HFFc6 (cell line): ENCODE measurements at regions not wholly inside any gene's neighbourhood (a gene's known extent, or its start where the extent isn't known, plus 50 kb on each side); places are given as distances from the start of the nearest gene placed in this dataset.
A peak's percentile ranks its signal among the peaks of the same experiment; 100 is the strongest.

Source experiments
- DNase-seq: peaks from one replicate; pipeline ENCODE4 v3.0.0-alpha.2; 2018
- H3K27ac Mint-ChIP-seq: 2 replicates; pipeline ENCODE4 v1.8.0; 2020; ENCODE audit warnings: mild to moderate bottlenecking, mixed read lengths
- H3K27me3 Mint-ChIP-seq: 2 replicates; pipeline ENCODE4 v1.8.0; 2021; ENCODE audit warnings: mild to moderate bottlenecking, moderate library complexity, mixed read lengths; ENCODE audit not compliant: insufficient read depth
- H3K36me3 Mint-ChIP-seq: 2 replicates; pipeline ENCODE4 v1.8.0; 2021; ENCODE audit warnings: low read depth, mixed read lengths
- H3K4me1 Mint-ChIP-seq: 2 replicates; pipeline ENCODE4 v1.8.0; 2020; ENCODE audit warnings: low read depth, mixed read lengths
- H3K4me3 Mint-ChIP-seq: 2 replicates; pipeline ENCODE4 v1.8.0; 2020; ENCODE audit warnings: mild to moderate bottlenecking, moderate library complexity, mixed read lengths
- H3K9me3 Mint-ChIP-seq: 2 replicates; pipeline ENCODE4 v1.8.0; 2020; ENCODE audit warnings: mild to moderate bottlenecking, mixed read lengths
- CTCF ChIP-seq: fragments of 200-600 bp; sonication (generic); IDR thresholded peaks from 2 replicates; pipeline ENCODE4 v1.5.0; 2021; ENCODE audit warnings: antibody characterized with exemption, mild to moderate bottlenecking

GRCh38 chr17:77767148-77767547 lies 191.4 kb upstream of the TNRC6C start:
- no peak for TF ChIP-seq CTCF
- no peak overlapping the region for H3K4me3 Mint-ChIP-seq
- H3K9me3 Mint-ChIP-seq, result no peaks in the 10 kb centered on the region
- no peaks in the 10 kb centered on the region for H3K36me3 Mint-ChIP-seq
- peaks cover 36% of the 10 kb centered on the region for H3K27me3 Mint-ChIP-seq
- no peak for DNase-seq
- no peak overlapping the region for H3K27ac Mint-ChIP-seq
- H3K4me1 Mint-ChIP-seq, result peaks cover 6% of the 10 kb centered on the region

DNA sequence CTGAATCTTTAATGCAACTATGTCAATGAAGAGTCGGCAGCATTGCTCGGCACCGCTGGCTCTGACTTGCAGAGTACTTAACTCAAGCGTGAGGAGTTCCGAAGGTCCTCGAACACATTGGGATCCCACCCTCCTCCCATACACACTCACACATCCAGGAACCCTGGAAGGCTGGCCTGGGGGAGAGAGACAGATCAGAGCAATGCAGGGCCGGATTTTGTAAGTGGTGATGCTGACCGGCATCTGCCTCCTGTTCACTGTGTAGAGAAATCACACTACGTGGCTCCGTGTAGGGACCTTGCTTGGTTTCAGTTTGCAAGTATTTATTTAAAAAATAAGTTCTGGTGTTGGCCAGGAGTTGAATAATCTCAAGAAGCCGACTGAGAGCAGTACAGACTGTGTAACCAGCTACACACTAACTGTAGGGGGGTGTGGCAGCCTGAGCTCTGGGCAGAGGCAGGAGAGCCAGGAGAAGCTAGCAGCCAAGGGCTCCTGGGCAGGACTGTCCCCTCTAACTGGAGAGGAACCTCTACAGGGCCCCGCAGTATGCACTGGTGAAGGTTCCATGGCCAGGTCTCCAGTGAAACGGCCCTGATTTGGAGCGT lies 190.2 kb upstream of the TNRC6C start:
- Mint-ChIP-seq H3K36me3 (no peaks in the 10 kb centered on the region), H3K9me3 (no peaks in the 10 kb centered on the region), H3K27ac (no peak overlapping the region), H3K4me1 (peaks cover 6% of the 10 kb centered on the region), H3K27me3 (peaks cover 40% of the 10 kb centered on the region), H3K4me3 (no peak overlapping the region)
- TF ChIP-seq CTCF, result no peak
- no peak for DNase-seq

DNA sequence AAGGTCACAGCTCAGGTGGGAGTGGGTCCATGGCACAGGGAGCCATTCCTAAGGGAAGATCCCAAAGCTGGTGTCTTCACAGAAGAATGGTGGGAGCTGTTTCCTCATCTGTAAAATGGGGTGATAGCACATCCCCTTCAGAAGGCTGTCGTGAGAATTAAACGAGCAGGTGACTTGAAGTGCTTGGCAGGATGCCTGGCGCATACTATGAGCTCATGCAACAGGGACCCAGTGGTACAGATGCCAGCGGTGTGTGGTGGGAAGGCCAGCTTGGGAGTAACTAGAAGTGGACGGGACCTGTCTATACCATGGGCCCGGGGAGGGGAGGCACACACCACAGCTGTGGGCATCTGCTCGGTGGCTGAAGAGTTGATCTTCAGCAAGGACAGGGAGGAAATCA lies 189.3 kb upstream of the TNRC6C start:
- TF ChIP-seq CTCF, result no peak
- Mint-ChIP-seq H3K9me3 (no peaks in the 10 kb centered on the region), H3K4me1 (peaks cover 6% of the 10 kb centered on the region), H3K27me3 (peaks cover 42% of the 10 kb centered on the region), H3K27ac (no peak overlapping the region), H3K36me3 (no peaks in the 10 kb centered on the region), H3K4me3 (no peak overlapping the region)
- no peak for DNase-seq

- H3K4me1 Mint-ChIP-seq, result peaks cover 6% of the 10 kb centered on the region
- H3K27ac Mint-ChIP-seq, result no peak overlapping the region
- no peaks in the 10 kb centered on the region for H3K9me3 Mint-ChIP-seq
- TF ChIP-seq CTCF, result no peak
- H3K4me3 Mint-ChIP-seq, result no peak overlapping the region
- no peaks in the 10 kb centered on the region for H3K36me3 Mint-ChIP-seq
- H3K27me3 Mint-ChIP-seq, result peaks cover 42% of the 10 kb centered on the region
- no peak for DNase-seq
Observed at GRCh38 chr17:77769762-77770161, 188.7 kb upstream of the TNRC6C start.

DNA sequence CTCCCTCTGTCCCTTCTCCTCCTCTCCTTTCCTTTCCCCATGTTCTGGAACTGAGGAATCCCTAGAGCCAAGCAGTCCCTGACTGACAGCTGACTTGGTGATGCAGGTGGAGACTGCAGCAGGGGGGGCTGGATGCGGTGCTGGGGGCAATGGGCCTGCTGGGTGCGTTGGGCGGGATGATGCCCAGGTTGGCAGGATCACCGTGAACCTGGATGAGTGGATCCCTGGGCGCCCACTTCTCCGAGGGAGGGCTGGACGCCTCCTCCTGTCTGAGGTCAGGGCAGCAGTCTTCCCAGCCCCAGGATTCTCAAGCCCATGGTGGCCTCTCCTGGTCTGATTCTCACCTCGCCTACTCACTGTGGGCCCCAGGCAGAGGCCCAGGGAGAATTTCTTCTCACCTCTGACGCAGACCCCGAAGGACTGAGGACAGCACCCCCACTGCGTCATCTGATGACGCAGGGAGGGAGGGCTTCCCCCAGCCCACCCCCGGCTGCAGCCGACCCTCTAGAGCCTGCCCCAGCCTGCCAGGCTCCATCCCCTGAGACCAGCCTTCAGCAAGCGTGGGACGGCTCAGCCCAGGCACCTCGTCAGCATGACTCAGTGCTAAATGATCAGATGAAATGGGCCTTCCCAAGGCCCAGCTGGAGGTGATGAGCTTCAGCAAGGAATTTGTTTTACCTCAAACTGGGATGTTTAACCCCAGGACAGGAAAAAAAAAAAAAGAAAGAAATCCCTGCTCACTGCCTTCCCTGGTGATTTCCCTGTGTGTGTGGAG lies 188.0 kb upstream of the TNRC6C start:
- H3K27ac Mint-ChIP-seq, result peak overlapping the region; percentile 44; the same call in 1 of the 2 replicates
- H3K27me3 Mint-ChIP-seq, result peaks cover 43% of the 10 kb centered on the region
- H3K4me3 Mint-ChIP-seq, result no peak overlapping the region

More for the DNA sequence above, 188.0 kb upstream of the TNRC6C start:
- peaks cover 6% of the 10 kb centered on the region for H3K4me1 Mint-ChIP-seq
- H3K36me3 Mint-ChIP-seq, result no peaks in the 10 kb centered on the region
- no peak for DNase-seq
- H3K9me3 Mint-ChIP-seq, result no peaks in the 10 kb centered on the region
- TF ChIP-seq CTCF, result no peak
